OCI-LY7 (cell line): ENCODE measurements at regions not wholly inside any gene's neighbourhood (a gene's known extent, or its start where the extent isn't known, plus 50 kb on each side); places are given as distances from the start of the nearest gene placed in this dataset.

Experiments used
- BruUV-seq: library from RNA; stranded (reverse); fragments of 400-500 nt; replicated peaks from 2 replicates; lab custom pipeline; 2021; lab: Mats Ljungman, UMichigan
- CTCF ChIA-PET: fragments of 300-600 bp; sonication (Branson Sonifier 250); formaldehyde crosslinking; loops from one replicate; lab custom pipeline; 2022; ENCODE audit warnings: antibody characterized with exemption; ENCODE audit not compliant: unreplicated experiment; lab: Charles Lee
- POLR2A ChIA-PET: fragments of 300-600 bp; sonication (Branson Sonifier 250); formaldehyde crosslinking; loops from one replicate; lab custom pipeline; 2022; ENCODE audit warnings: antibody characterized with exemption; lab: Charles Lee
- DNase-seq: peaks from one replicate; pipeline ENCODE4 v3.0.0-alpha.2; 2015; ENCODE audit warnings: low spot score
- H2AFZ ChIP-seq: fragments of 200-600 bp; sonication (generic), shearing (Covaris generic); 2 replicates; pipeline ENCODE4 v1.6.1; 2014; ENCODE audit warnings: mild to moderate bottlenecking, antibody characterized with exemption, low read length, moderate library complexity
- H3K27ac ChIP-seq: fragments of 200-600 bp; sonication (generic); 2 replicates; pipeline ENCODE4 v1.5.1; 2014; ENCODE audit warnings: mixed run types, low read depth, mild to moderate bottlenecking, moderate library complexity, low read length, inconsistent platforms; ENCODE audit not compliant: poor library complexity, severe bottlenecking
- H3K36me3 ChIP-seq: fragments of 200-600 bp; sonication (generic); 2 replicates; pipeline ENCODE4 v1.6.1; 2014; ENCODE audit warnings: mild to moderate bottlenecking, antibody characterized with exemption, low read length, moderate library complexity, mixed read lengths; ENCODE audit not compliant: insufficient read depth
- H3K4me1 ChIP-seq: fragments of 200-600 bp; sonication (generic); 2 replicates; pipeline ENCODE4 v1.5.1; 2014; ENCODE audit warnings: mild to moderate bottlenecking, low read length; ENCODE audit not compliant: insufficient read depth, poor library complexity, severe bottlenecking
- H3K4me2 ChIP-seq: fragments of 200-600 bp; sonication (generic); 2 replicates; pipeline ENCODE4 v1.6.1; 2014; ENCODE audit warnings: mild to moderate bottlenecking, low read length
- H3K4me3 ChIP-seq: fragments of 200-600 bp; sonication (generic); 2 replicates; pipeline ENCODE4 v1.5.1; 2014; ENCODE audit warnings: mild to moderate bottlenecking, low read depth, low read length; ENCODE audit not compliant: poor library complexity, severe bottlenecking
- H3K79me2 ChIP-seq: fragments of 200-600 bp; sonication (generic); 2 replicates; pipeline ENCODE4 v1.6.1; 2016; ENCODE audit warnings: low read depth, mild to moderate bottlenecking, low read length, moderate library complexity, mixed read lengths; ENCODE audit not compliant: insufficient read depth
- H3K9me2 ChIP-seq: fragments of 200-600 bp; sonication (generic); 2 replicates; pipeline ENCODE4 v1.6.1; 2016; ENCODE audit warnings: mild to moderate bottlenecking, low read length, mixed read lengths; ENCODE audit not compliant: insufficient read depth
- H3K9me3 ChIP-seq: fragments of 200-600 bp; sonication (generic); 2 replicates; pipeline ENCODE4 v1.6.1; 2014; ENCODE audit warnings: mild to moderate bottlenecking, mixed run types, low read length, mixed read lengths
- H4K20me1 ChIP-seq: fragments of 200-600 bp; sonication (generic); 2 replicates; pipeline ENCODE4 v1.6.1; 2014; ENCODE audit warnings: mild to moderate bottlenecking, antibody characterized with exemption, low read length, moderate library complexity, mixed read lengths; ENCODE audit not compliant: insufficient read depth
- CTCF ChIP-seq: fragments of 200-600 bp; sonication (generic); conservative IDR thresholded peaks from 2 replicates; pipeline ENCODE4 v1.5.1; 2014; ENCODE audit warnings: mild to moderate bottlenecking, antibody characterized with exemption, low read length, moderate library complexity, mixed read lengths
- EZH2phosphoT487 ChIP-seq: fragments of 200-600 bp; sonication (generic); IDR thresholded peaks from 2 replicates; pipeline ENCODE4 v1.6.1; 2018; ENCODE audit warnings: low read depth, borderline replicate concordance, mild to moderate bottlenecking, mixed run types, antibody characterized with exemption, low read length, moderate library complexity, mixed read lengths
- intact Hi-C: fragments of 100-400 bp; cut with micrococcal nuclease; formaldehyde crosslinking; loops from one replicate; pipeline ENCODE4 v1.10.0; 2022; ENCODE audit not compliant: unreplicated experiment

- intact Hi-C loops: no loop called here
- H3K4me2 ChIP-seq: no peak overlapping the region
- ChIA-PET CTCF (no interaction called here), POLR2A (interaction anchor here (0.8 to 2.1 kb wide), 2 partner anchors 10 to 14 kb away, joined by 4 to 6 read pairs; no protein-coding TSS in a partner anchor)
- TF ChIP-seq EZH2phosphoT487 (no peak), CTCF (no peak)
- BruUV-seq: no TSS peak
- H4K20me1 ChIP-seq: no peaks in the 10 kb centered on the region
- no peaks in the 10 kb centered on the region for H3K9me2 ChIP-seq
- H3K4me3 ChIP-seq: no peak overlapping the region
- no peaks in the 10 kb centered on the region for H3K79me2 ChIP-seq
- no peaks in the 10 kb centered on the region for H3K4me1 ChIP-seq
- H3K9me3 ChIP-seq: no peaks in the 10 kb centered on the region
- H3K36me3 ChIP-seq: no peaks in the 10 kb centered on the region
- DNase-seq: no peak
- H3K27ac ChIP-seq: no peak overlapping the region
- H2AFZ ChIP-seq: no peak overlapping the region
Observed at GRCh38 chr13:34152409-34152808, 334.5 kb downstream of the RFC3 start.

DNA sequence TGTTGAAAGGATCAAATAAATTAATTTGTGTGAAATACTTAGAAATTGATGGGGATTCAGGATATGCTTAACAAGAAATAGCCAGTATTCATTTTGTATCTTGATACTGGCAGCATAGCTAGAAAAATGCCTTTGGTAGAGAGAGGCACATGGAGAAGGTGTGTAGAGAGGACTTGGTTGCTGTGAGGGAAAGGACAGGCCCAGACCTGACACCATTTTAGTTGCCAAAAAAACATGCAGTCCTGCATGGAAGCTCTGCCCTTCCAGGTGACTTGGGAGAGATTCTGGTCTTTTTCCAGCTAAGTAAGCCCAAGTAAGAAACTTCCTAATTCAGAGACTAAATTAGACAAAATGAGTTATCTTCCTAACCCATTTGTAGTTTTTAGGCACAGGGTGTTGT is 335.0 kb downstream of the RFC3 start:
- ChIA-PET CTCF (no interaction called here), POLR2A (interaction anchor here (0.8 kb wide), 1 partner anchor 11 kb away, joined by 4 read pairs; no protein-coding TSS in a partner anchor)
- H2AFZ ChIP-seq: no peak overlapping the region
- no peaks in the 10 kb centered on the region for H3K9me3 ChIP-seq
- BruUV-seq: no TSS peak
- H3K4me3 ChIP-seq: no peak overlapping the region
- TF ChIP-seq CTCF (no peak), EZH2phosphoT487 (no peak)
- DNase-seq: no peak
- H3K4me1 ChIP-seq: no peaks in the 10 kb centered on the region
- H3K9me2 ChIP-seq: no peaks in the 10 kb centered on the region
- no peak overlapping the region for H3K4me2 ChIP-seq
- no peaks in the 10 kb centered on the region for H3K36me3 ChIP-seq
- H4K20me1 ChIP-seq: no peaks in the 10 kb centered on the region
- no peak overlapping the region for H3K27ac ChIP-seq
- no peaks in the 10 kb centered on the region for H3K79me2 ChIP-seq
- intact Hi-C loops: no loop called here

DNA sequence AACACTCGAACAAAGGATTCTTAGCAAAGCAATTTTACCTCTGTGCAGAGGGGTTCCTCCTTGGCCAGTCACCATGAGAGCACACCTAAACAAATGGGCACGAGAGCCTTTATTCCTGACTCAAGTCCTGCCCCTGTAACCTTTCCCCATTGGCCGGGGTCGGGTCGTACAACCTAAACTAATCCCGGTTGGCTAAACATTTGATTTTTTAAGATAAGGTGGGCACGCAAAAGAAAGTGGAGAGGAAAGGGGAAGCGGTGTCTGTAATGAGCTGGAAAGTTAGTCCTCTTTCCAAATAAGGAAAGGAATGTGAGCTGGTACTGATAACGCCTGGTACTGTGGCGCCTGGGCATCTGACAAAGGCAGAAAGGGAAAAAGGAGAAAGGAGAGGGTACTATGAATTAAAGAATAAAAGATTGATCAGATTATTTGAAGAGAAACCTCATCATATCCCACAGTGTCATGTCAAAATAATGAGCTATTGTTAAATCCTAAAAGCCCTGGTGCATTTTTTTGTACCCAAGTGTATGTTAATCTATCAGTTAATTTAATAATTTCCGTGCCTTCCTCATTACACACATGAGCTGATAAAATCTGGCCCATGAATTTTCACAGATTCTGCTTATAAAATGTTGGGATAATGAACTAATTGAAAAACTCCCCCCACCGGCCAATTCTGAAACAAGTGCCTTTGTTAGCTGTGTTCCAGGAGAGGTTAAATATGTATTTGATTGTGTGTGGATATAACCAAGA is 335.7 kb downstream of the RFC3 start:
- H3K4me3 ChIP-seq: no peak overlapping the region
- DNase-seq: no peak
- H2AFZ ChIP-seq: no peak overlapping the region
- H3K36me3 ChIP-seq: no peaks in the 10 kb centered on the region
- no peak overlapping the region for H3K27ac ChIP-seq
- no peaks in the 10 kb centered on the region for H4K20me1 ChIP-seq
- no TSS peak for BruUV-seq
- H3K4me2 ChIP-seq: no peak overlapping the region
- no peaks in the 10 kb centered on the region for H3K9me2 ChIP-seq
- no peaks in the 10 kb centered on the region for H3K79me2 ChIP-seq
- intact Hi-C loops: no loop called here
- no peaks in the 10 kb centered on the region for H3K4me1 ChIP-seq
- ChIA-PET CTCF (no interaction called here), POLR2A (interaction anchor here (0.8 to 0.9 kb wide), 2 partner anchors 11 to 19 kb away, joined by 3 to 4 read pairs; no protein-coding TSS in a partner anchor)
- TF ChIP-seq EZH2phosphoT487 (no peak), CTCF (no peak)
- H3K9me3 ChIP-seq: no peaks in the 10 kb centered on the region
